Keratinocyte (primary cell): ENCODE measurements at regions not wholly inside any gene's neighbourhood (a gene's known extent, or its start where the extent isn't known, plus 50 kb on each side); places are given as distances from the start of the nearest gene placed in this dataset.

ENCODE experiments used
- DNase-seq: peaks from one replicate; pipeline ENCODE4 v3.0.0-alpha.2; 2011; ENCODE audit warnings: low read depth, missing footprints, low spot score
- FAIRE-seq: peaks from 2 replicates; lab custom pipeline; 2011; peaks lifted over from hg19 to GRCh38; lab: Jason Lieb, UNC
- H2AFZ ChIP-seq: 2 replicates; pipeline ENCODE4 v1.6.0; 2012; ENCODE audit warnings: low read length, control low read depth, inconsistent platforms; ENCODE audit not compliant: control insufficient read depth
- H3K27ac ChIP-seq: 2 replicates; pipeline ENCODE4 v1.5.1; 2011; ENCODE audit warnings: low read length; ENCODE audit not compliant: control insufficient read depth, insufficient read depth
- H3K27me3 ChIP-seq: 3 replicates; pipeline ENCODE4 v1.6.0; 2011; ENCODE audit warnings: low read length; ENCODE audit not compliant: control insufficient read depth, insufficient read depth; ENCODE audit errors: extremely low read depth
- H3K36me3 ChIP-seq, 2 experiments: 2 replicates in 1 of 2; 3 replicates in 1 of 2; pipeline ENCODE4 v1.5.1; 2011; ENCODE audit warnings: low read length in 2 of 2, mild to moderate bottlenecking in 1 of 2; ENCODE audit not compliant: control insufficient read depth in 2 of 2, insufficient read depth in 2 of 2; ENCODE audit errors: extremely low read depth in 1 of 2
- H3K4me1 ChIP-seq: 3 replicates; pipeline ENCODE4 v1.5.1; 2011; ENCODE audit warnings: low read length; ENCODE audit not compliant: control insufficient read depth, insufficient read depth; ENCODE audit errors: extremely low read depth
- H3K4me2 ChIP-seq: 3 replicates; pipeline ENCODE4 v1.6.0; 2011; ENCODE audit warnings: low read depth, low read length; ENCODE audit not compliant: control insufficient read depth, insufficient read depth; ENCODE audit errors: extremely low read depth
- H3K4me3 ChIP-seq, 3 experiments: fragments of 200-600 bp in 1 of 3; sonication (generic) in 1 of 3; 2 replicates in 2 of 3; 3 replicates in 1 of 3; pipeline ENCODE4 v1.5.1; 2011 to 2016; ENCODE audit warnings: low read length in 3 of 3, mild to moderate bottlenecking in 3 of 3, control low read depth in 2 of 3, inconsistent platforms in 1 of 3, low read depth in 1 of 3, mixed read lengths in 1 of 3, mixed run types in 1 of 3, moderate library complexity in 1 of 3; ENCODE audit not compliant: control insufficient read depth in 2 of 3, insufficient read depth in 2 of 3; ENCODE audit errors: extremely low read depth in 1 of 3
- H3K79me2 ChIP-seq: 2 replicates; pipeline ENCODE4 v1.6.0; 2012; ENCODE audit warnings: low read length; ENCODE audit not compliant: control insufficient read depth, insufficient read depth
- H3K9ac ChIP-seq: 3 replicates; pipeline ENCODE4 v1.6.0; 2011; ENCODE audit warnings: low read length; ENCODE audit not compliant: control insufficient read depth, insufficient read depth; ENCODE audit errors: extremely low read depth
- H3K9me1 ChIP-seq: 3 replicates; pipeline ENCODE4 v1.6.0; 2011; ENCODE audit warnings: low read length; ENCODE audit not compliant: control insufficient read depth, insufficient read depth; ENCODE audit errors: extremely low read depth
- H3K9me3 ChIP-seq: 2 replicates; pipeline ENCODE4 v1.5.1; 2012; ENCODE audit warnings: low read depth, low read length; ENCODE audit not compliant: control insufficient read depth
- H4K20me1 ChIP-seq: 3 replicates; pipeline ENCODE4 v1.6.0; 2011; ENCODE audit warnings: low read length; ENCODE audit not compliant: control insufficient read depth, insufficient read depth; ENCODE audit errors: extremely low read depth
- CTCF ChIP-seq, 3 experiments: IDR thresholded peaks in 1 of 3; conservative IDR thresholded peaks in 1 of 3; optimal IDR thresholded peaks in 1 of 3; 2 replicates in 2 of 3; 3 replicates in 1 of 3; pipeline versions ENCODE3 to v1.5.1; 2011; ENCODE audit warnings: low read length in 3 of 3, mild to moderate bottlenecking in 3 of 3, moderate library complexity in 2 of 3, control low read depth in 1 of 3, inconsistent platforms in 1 of 3; ENCODE audit not compliant: insufficient read depth in 2 of 3; ENCODE audit errors: extremely low read depth in 1 of 3
- EZH2 ChIP-seq: IDR thresholded peaks from one replicate; pipeline ENCODE4 v1.6.1; 2012; ENCODE audit warnings: inconsistent platforms, mild to moderate bottlenecking, low read length, moderate library complexity
- dilution Hi-C: fragments of 300-500 bp; cut with MboI; formaldehyde crosslinking; loops from one replicate; pipeline ENCODE4 v1.7.0; 2020; ENCODE audit warnings: low sequenced_read_pairs; ENCODE audit not compliant: extremely low pct_ligation_motif_present

- no peak for FAIRE-seq
Observed at GRCh38 chr16:17784073-17784472, 313.3 kb upstream of the XYLT1 start.

DNA sequence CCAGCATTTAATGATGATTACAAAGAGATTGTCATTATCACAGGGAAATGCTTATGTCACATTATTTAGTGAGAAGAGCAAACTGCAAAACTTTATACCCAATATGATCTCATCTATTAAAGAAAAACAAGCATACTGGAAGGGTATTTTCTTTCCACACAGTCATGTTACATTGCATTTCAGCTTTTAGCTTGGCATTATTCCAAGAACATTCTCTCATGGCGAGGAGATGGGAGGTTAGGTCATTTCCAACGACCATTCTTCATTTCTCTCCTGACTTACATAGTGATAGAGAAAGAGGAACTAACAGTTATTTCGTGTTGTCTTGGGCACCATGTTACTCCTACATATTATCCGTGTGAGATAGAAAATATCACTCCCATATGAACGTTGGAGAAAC, 309.4 kb upstream of the XYLT1 start:
- H3K36me3 ChIP-seq, result no peaks in the 10 kb centered on the region
- TF ChIP-seq CTCF (optimal IDR thresholded peaks at IDR 0.05 in 1 of 3, IDR thresholded peaks at IDR 0.05 in 1 of 3, conservative IDR thresholded peaks at IDR 0.05 in 1 of 3; ENCODE audit: extremely low read depth in 1 of 3, insufficient read depth in 2 of 3, low read length in 3 of 3) (no peak), EZH2 (no peak)
- H3K4me1 ChIP-seq, result peaks cover 9% of the 10 kb centered on the region
- dilution Hi-C loops, result no loop called here
- H3K4me3 ChIP-seq, result no peak overlapping the region
- H3K9ac ChIP-seq, result no peak overlapping the region
- no peaks in the 10 kb centered on the region for H4K20me1 ChIP-seq
- H2AFZ ChIP-seq, result no peak overlapping the region
- no peaks in the 10 kb centered on the region for H3K79me2 ChIP-seq
- FAIRE-seq (no peak), DNase-seq (no peak)
- H3K27ac ChIP-seq, result no peak overlapping the region
- no peak overlapping the region for H3K4me2 ChIP-seq
- no peaks in the 10 kb centered on the region for H3K9me3 ChIP-seq
- H3K27me3 ChIP-seq, result no peaks in the 10 kb centered on the region
- no peaks in the 10 kb centered on the region for H3K9me1 ChIP-seq

More at GRCh38 chr16:17784073-17784472, 313.3 kb upstream of the XYLT1 start:
- dilution Hi-C loops, result no loop called here
- Histone ChIP-seq H3K4me3 (no peak overlapping the region), H2AFZ (no peak overlapping the region), H3K9me1 (no peaks in the 10 kb centered on the region), H3K36me3 (no peaks in the 10 kb centered on the region), H3K9me3 (no peaks in the 10 kb centered on the region), H3K4me2 (no peak overlapping the region), H3K27ac (no peak overlapping the region), H3K4me1 (no peaks in the 10 kb centered on the region), H3K9ac (no peak overlapping the region), H3K27me3 (no peaks in the 10 kb centered on the region), H4K20me1 (no peaks in the 10 kb centered on the region), H3K79me2 (no peaks in the 10 kb centered on the region)
- DNase-seq, result no peak
- TF ChIP-seq EZH2, result no peak
- no peak for TF ChIP-seq CTCF (optimal IDR thresholded peaks at IDR 0.05 in 1 of 3, IDR thresholded peaks at IDR 0.05 in 1 of 3, conservative IDR thresholded peaks at IDR 0.05 in 1 of 3; ENCODE audit: extremely low read depth in 1 of 3, insufficient read depth in 2 of 3, low read length in 3 of 3)
